Breast epithelium (tissue), 4 donors: ENCODE measurements at regions not wholly inside any gene's neighbourhood (a gene's known extent, or its start where the extent isn't known, plus 50 kb on each side); places are given as distances from the start of the nearest gene placed in this dataset.

ENCODE experiments used
- DNase-seq, 2 donors: peaks; one replicate each; pipeline ENCODE4 v3.0.0-alpha.2; 2019; ENCODE audit warnings: low spot score in 2 of 2
- H3K27ac ChIP-seq, 2 donors: fragments of 200-600 bp; sonication (generic) in 1 of 2; one replicate each; pipeline ENCODE4 v1.5.1; 2016 to 2019; ENCODE audit warnings: mild to moderate bottlenecking in 1 of 2
- H3K27me3 ChIP-seq, 2 donors: fragments of 200-600 bp; sonication (generic) in 1 of 2; one replicate each; pipeline versions ENCODE4 v1.5.1 to v1.6.0; 2017 to 2019; ENCODE audit warnings: control low read depth in 1 of 2, mild to moderate bottlenecking in 1 of 2
- H3K36me3 ChIP-seq: fragments of 200-600 bp; one replicate; pipeline ENCODE4 v1.5.1; 2019
- H3K4me1 ChIP-seq, 2 donors: fragments of 200-600 bp; sonication (generic); one replicate each; pipeline ENCODE4 v1.5.1; 2016 to 2019; ENCODE audit warnings: control low read depth in 1 of 2
- H3K4me3 ChIP-seq, 3 donors: fragments of 200-600 bp; sonication (generic); 1 replicate in 2 of 3; 2 replicates in 1 of 3; pipeline ENCODE4 v1.5.1; 2016 to 2019; ENCODE audit warnings: mild to moderate bottlenecking in 3 of 3, moderate library complexity in 2 of 3
- H3K9me3 ChIP-seq, 2 donors: fragments of 200-600 bp; sonication (generic) in 1 of 2; one replicate each; pipeline ENCODE4 v1.5.1; 2016 to 2019; ENCODE audit warnings: control low read depth in 1 of 2
- CTCF ChIP-seq, 3 donors: fragments of 450-650 bp; IDR thresholded peaks; one replicate each; pipeline ENCODE4 v1.5.1; 2016 to 2017; ENCODE audit warnings: antibody characterized with exemption in 3 of 3, mild to moderate bottlenecking in 3 of 3, moderate library complexity in 3 of 3
- POLR2A ChIP-seq: fragments of 450-650 bp; IDR thresholded peaks from one replicate; pipeline ENCODE4 v1.6.1; 2016; ENCODE audit warnings: antibody characterized with exemption, mild to moderate bottlenecking, moderate library complexity
- POLR2AphosphoS5 ChIP-seq, 3 donors: sonication (generic); formaldehyde crosslinking; IDR thresholded peaks; one replicate each; pipeline ENCODE4 v1.6.1; 2017; ENCODE audit warnings: antibody characterized with exemption in 3 of 3
- intact Hi-C: fragments of 100-400 bp; cut with DNase I; formaldehyde crosslinking; loops from one replicate; pipeline ENCODE4 v1.15.1; 2023; ENCODE audit warnings: low total_unique reads

GRCh38 chr5:157914151-157914788 is 55.3 kb upstream of the CLINT1 start:
- H3K27me3 ChIP-seq = no peaks in the 10 kb centered on the region
- no peak for DNase-seq
- peaks cover 0 to 13% of the 10 kb centered on the region in 2 donors for H3K4me1 ChIP-seq
- H3K36me3 ChIP-seq = no peaks in the 10 kb centered on the region
- no peaks in the 10 kb centered on the region for H3K9me3 ChIP-seq
- no peak overlapping the region for H3K4me3 ChIP-seq
- no peak overlapping the region for H3K27ac ChIP-seq
- intact Hi-C loops = no loop called here
- TF ChIP-seq CTCF (IDR thresholded peaks at IDR 0.05) (no peak), POLR2AphosphoS5 (IDR thresholded peaks at IDR 0.05) (no peak), POLR2A (no peak)

GRCh38 chr5:157913575-157913974 is 54.6 kb upstream of the CLINT1 start:
- Histone ChIP-seq H3K4me1 (peaks cover 0 to 13% of the 10 kb centered on the region in 2 donors), H3K27me3 (no peaks in the 10 kb centered on the region), H3K9me3 (no peaks in the 10 kb centered on the region), H3K27ac (peak overlapping the region in 1 of 2 donors; percentile 26), H3K4me3 (no peak overlapping the region), H3K36me3 (no peaks in the 10 kb centered on the region)
- no peak for TF ChIP-seq POLR2A
- no peak for TF ChIP-seq POLR2AphosphoS5 (IDR thresholded peaks at IDR 0.05)
- no peak for TF ChIP-seq CTCF (IDR thresholded peaks at IDR 0.05)
- no peak for DNase-seq
- intact Hi-C loops = no loop called here

GRCh38 chr5:157912621-157913325 is 53.8 kb upstream of the CLINT1 start:
- Histone ChIP-seq H3K36me3 (no peaks in the 10 kb centered on the region), H3K4me3 (no peak overlapping the region), H3K4me1 (peaks cover 0 to 6% of the 10 kb centered on the region in 2 donors), H3K27me3 (no peaks in the 10 kb centered on the region), H3K9me3 (no peaks in the 10 kb centered on the region), H3K27ac (peak overlapping the region; percentile 26 to 38)
- TF ChIP-seq POLR2AphosphoS5 (IDR thresholded peaks at IDR 0.05) (peak in 1 of 3 donors; percentile 19), POLR2A (no peak)
- intact Hi-C loops = no loop called here
- DNase-seq = peak in 1 of 2 donors; percentile 21

GRCh38 chr5:157911568-157911967 is 52.6 kb upstream of the CLINT1 start:
- no peak for TF ChIP-seq CTCF (IDR thresholded peaks at IDR 0.05)
- TF ChIP-seq POLR2A = no peak
- no peak for TF ChIP-seq POLR2AphosphoS5 (IDR thresholded peaks at IDR 0.05)
- H3K27ac ChIP-seq = no peak overlapping the region
- no peaks in the 10 kb centered on the region for H3K36me3 ChIP-seq
- DNase-seq = no peak
- intact Hi-C loops = no loop called here
- H3K4me1 ChIP-seq = no peaks in the 10 kb centered on the region
- H3K4me3 ChIP-seq = no peak overlapping the region
- no peaks in the 10 kb centered on the region for H3K9me3 ChIP-seq
- H3K27me3 ChIP-seq = no peaks in the 10 kb centered on the region
